OCI-LY1 (cell line): ENCODE measurements at regions not wholly inside any gene's neighbourhood (a gene's known extent, or its start where the extent isn't known, plus 50 kb on each side); places are given as distances from the start of the nearest gene placed in this dataset.

ENCODE experiments used
- H2AFZ ChIP-seq: fragments of 200-600 bp; sonication (generic), shearing (Covaris generic); 2 replicates; pipeline ENCODE4 v1.6.0; 2014; ENCODE audit warnings: antibody characterized with exemption, mild to moderate bottlenecking, low read length
- H3F3A ChIP-seq: fragments of 200-600 bp; sonication (generic), shearing (Covaris generic); 2 replicates; pipeline ENCODE4 v1.6.0; 2014; ENCODE audit warnings: mild to moderate bottlenecking, antibody characterized with exemption, low read length, moderate library complexity; ENCODE audit not compliant: insufficient read depth
- H3K27ac ChIP-seq: fragments of 200-600 bp; sonication (generic); 2 replicates; pipeline ENCODE4 v1.5.1; 2014; ENCODE audit warnings: low read length, mixed run types, mild to moderate bottlenecking, low read depth; ENCODE audit not compliant: poor library complexity, severe bottlenecking
- H3K27me3 ChIP-seq: fragments of 200-600 bp; sonication (generic); 2 replicates; pipeline ENCODE4 v1.6.0; 2014; ENCODE audit warnings: antibody characterized with exemption, mild to moderate bottlenecking, low read length, moderate library complexity; ENCODE audit not compliant: insufficient read depth
- H3K36me3 ChIP-seq: fragments of 200-600 bp; sonication (generic); 2 replicates; pipeline ENCODE4 v1.6.1; 2014; ENCODE audit warnings: mild to moderate bottlenecking, antibody characterized with exemption, low read length, moderate library complexity, mixed read lengths; ENCODE audit not compliant: insufficient read depth
- H3K4me1 ChIP-seq: fragments of 200-600 bp; sonication (generic); 2 replicates; pipeline ENCODE4 v1.5.1; 2014; ENCODE audit warnings: mild to moderate bottlenecking, low read length, moderate library complexity; ENCODE audit not compliant: insufficient read depth, severe bottlenecking
- H3K4me2 ChIP-seq: fragments of 200-600 bp; sonication (generic), shearing (Covaris generic); 2 replicates; pipeline ENCODE4 v1.6.1; 2014; ENCODE audit warnings: low read length
- H3K4me3 ChIP-seq: fragments of 200-600 bp; sonication (generic); 2 replicates; pipeline ENCODE4 v1.5.1; 2014; ENCODE audit warnings: low read length, low read depth, mild to moderate bottlenecking, mixed read lengths; ENCODE audit not compliant: poor library complexity, severe bottlenecking
- H3K79me2 ChIP-seq: fragments of 200-600 bp; shearing (Covaris generic); 2 replicates; pipeline ENCODE4 v1.6.1; 2016; ENCODE audit warnings: mixed run types, low read length, mixed read lengths; ENCODE audit not compliant: insufficient read depth
- H3K9ac ChIP-seq: fragments of 200-600 bp; sonication (generic), shearing (Covaris generic); 2 replicates; pipeline ENCODE4 v1.6.1; 2014; ENCODE audit warnings: mild to moderate bottlenecking, low read length, mixed read lengths
- H3K9me2 ChIP-seq: fragments of 200-600 bp; sonication (generic), shearing (Covaris generic); 2 replicates; pipeline ENCODE4 v1.6.1; 2014; ENCODE audit warnings: low read depth, mild to moderate bottlenecking, low read length, mixed read lengths
- H3K9me3 ChIP-seq: fragments of 200-600 bp; shearing (Covaris generic); 2 replicates; pipeline ENCODE4 v1.6.1; 2014; ENCODE audit warnings: low read length, mixed read lengths
- H4K20me1 ChIP-seq: fragments of 200-600 bp; sonication (generic), shearing (Covaris generic); 2 replicates; pipeline ENCODE4 v1.6.0; 2016; ENCODE audit warnings: mild to moderate bottlenecking, low read length; ENCODE audit not compliant: insufficient read depth
- CTCF ChIP-seq: fragments of 200-600 bp; sonication (generic), shearing (Covaris generic); IDR thresholded peaks from 2 replicates; pipeline ENCODE4 v1.5.1; 2017; ENCODE audit warnings: mild to moderate bottlenecking, antibody characterized with exemption, low read length, moderate library complexity, mixed read lengths
- EZH2 ChIP-seq: fragments of 200-600 bp; sonication (generic), shearing (Covaris generic); IDR thresholded peaks from 2 replicates; pipeline ENCODE4 v1.8.0; 2017; ENCODE audit warnings: borderline replicate concordance, mixed run types, mild to moderate bottlenecking, antibody characterized with exemption, low read length, moderate library complexity, mixed read lengths

- Histone ChIP-seq H3K79me2 (no peaks in the 10 kb centered on the region), H3K4me2 (no peak overlapping the region), H4K20me1 (no peaks in the 10 kb centered on the region), H3K27me3 (no peaks in the 10 kb centered on the region), H3F3A (no peaks in the 10 kb centered on the region), H3K27ac (no peak overlapping the region), H2AFZ (no peak overlapping the region), H3K36me3 (no peaks in the 10 kb centered on the region), H3K9ac (no peak overlapping the region), H3K9me2 (no peaks in the 10 kb centered on the region), H3K4me3 (no peak overlapping the region), H3K4me1 (no peaks in the 10 kb centered on the region), H3K9me3 (no peaks in the 10 kb centered on the region)
- TF ChIP-seq EZH2 (no peak), CTCF (no peak)
Measured at GRCh38 chr5:28710360-28710759, 1672.0 kb upstream of the CDH9 start.

GRCh38 chr5:28708472-28708871 is 1670.1 kb upstream of the CDH9 start:
- Histone ChIP-seq H3K9me3 (no peaks in the 10 kb centered on the region), H2AFZ (no peak overlapping the region)
- no peak for TF ChIP-seq EZH2
- TF ChIP-seq CTCF, result no peak

GRCh38 chr5:28707706-28708105 is 1669.3 kb upstream of the CDH9 start:
- TF ChIP-seq CTCF (no peak), EZH2 (no peak)
- no peaks in the 10 kb centered on the region for H3K4me1 ChIP-seq
- no peaks in the 10 kb centered on the region for H3K27me3 ChIP-seq
- no peak overlapping the region for H3K9ac ChIP-seq
- H3K4me3 ChIP-seq, result no peak overlapping the region
- no peak overlapping the region for H3K4me2 ChIP-seq
- no peaks in the 10 kb centered on the region for H3K36me3 ChIP-seq
- H3K27ac ChIP-seq, result no peak overlapping the region
- no peaks in the 10 kb centered on the region for H4K20me1 ChIP-seq
- no peaks in the 10 kb centered on the region for H3K9me2 ChIP-seq
- no peaks in the 10 kb centered on the region for H3K79me2 ChIP-seq
- no peaks in the 10 kb centered on the region for H3F3A ChIP-seq
- no peak overlapping the region for H2AFZ ChIP-seq
- no peaks in the 10 kb centered on the region for H3K9me3 ChIP-seq

More at GRCh38 chr5:28708472-28708871, 1670.1 kb upstream of the CDH9 start:
- no peaks in the 10 kb centered on the region for H3K36me3 ChIP-seq
- H3K79me2 ChIP-seq, result no peaks in the 10 kb centered on the region
- H3K4me3 ChIP-seq, result no peak overlapping the region
- H3K4me2 ChIP-seq, result no peak overlapping the region
- H3K9ac ChIP-seq, result no peak overlapping the region
- H3K9me2 ChIP-seq, result no peaks in the 10 kb centered on the region
- H3K27ac ChIP-seq, result no peak overlapping the region
- H3F3A ChIP-seq, result no peaks in the 10 kb centered on the region
- H4K20me1 ChIP-seq, result no peaks in the 10 kb centered on the region
- no peaks in the 10 kb centered on the region for H3K27me3 ChIP-seq
- H3K4me1 ChIP-seq, result no peaks in the 10 kb centered on the region
